GM23248 (cell line): ENCODE measurements at regions not wholly inside any gene's neighbourhood (a gene's known extent, or its start where the extent isn't known, plus 50 kb on each side); places are given as distances from the start of the nearest gene placed in this dataset.

Source experiments
- EZH2 ChIP-seq: fragments of 200-600 bp; sonication (generic); IDR thresholded peaks from 2 replicates; pipeline ENCODE4 v1.6.1; 2018; ENCODE audit warnings: antibody characterized with exemption, mild to moderate bottlenecking; ENCODE audit not compliant: insufficient read depth, poor library complexity, severe bottlenecking
- EZH2phosphoT487 ChIP-seq: fragments of 200-600 bp; sonication (generic); IDR thresholded peaks from 2 replicates; pipeline ENCODE4 v1.6.1; 2018; ENCODE audit warnings: antibody characterized with exemption, moderate library complexity, mild to moderate bottlenecking, low read depth; ENCODE audit not compliant: insufficient read depth

DNA sequence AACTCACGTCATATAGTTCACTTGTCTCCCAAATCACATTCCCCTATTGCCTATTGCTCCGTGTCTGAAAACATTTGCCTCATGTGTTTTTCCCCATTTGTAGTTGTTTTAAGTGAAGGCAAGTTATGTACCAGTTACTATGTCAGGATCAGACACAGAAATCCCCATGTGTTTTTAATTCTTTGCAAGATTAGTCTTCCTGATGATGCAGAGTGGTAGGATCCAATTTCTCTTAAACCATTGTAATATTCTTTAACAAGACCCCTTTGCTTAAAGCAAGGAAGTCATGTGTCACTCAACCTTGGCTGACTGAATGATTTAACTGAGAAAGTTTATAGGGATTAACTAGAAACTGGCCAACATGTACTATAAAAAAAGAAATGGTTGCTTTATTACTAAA, 164.4 kb downstream of the OPA1 start:
- TF ChIP-seq EZH2phosphoT487: no peak
- no peak for TF ChIP-seq EZH2
